ENCODE measurements at regions not wholly inside any gene's neighbourhood (a gene's known extent, or its start where the extent isn't known, plus 50 kb on each side); places are given as distances from the start of the nearest gene placed in this dataset.

- no peak for TF ChIP-seq TRIM25 (IDR thresholded peaks at IDR 0.05; ENCODE audit: borderline replicate concordance)
- TF ChIP-seq LEF1 (IDR thresholded peaks at IDR 0.05): no peak
- no peak for TF ChIP-seq CEBPZ (IDR thresholded peaks at IDR 0.05; ENCODE audit: borderline replicate concordance, low read depth, low read length)
- TF ChIP-seq ZNF699 (CRISPR knock-in tag; IDR thresholded peaks at IDR 0.05; ENCODE audit: insufficient replicate concordance): no peak
- TF ChIP-seq MTA1 (IDR thresholded peaks at IDR 0.05; ENCODE audit: borderline replicate concordance): no peak
- no peak for TF ChIP-seq MCM2 (IDR thresholded peaks at IDR 0.05; ENCODE audit: low read depth)
These were observed 368.4 kb downstream of the TLE1 start (continued) for GRCh38 chr9:81320909-81321482.

GRCh38 chr9:81318571-81318970, 370.8 kb downstream of the TLE1 start:
- in situ Hi-C loops (cut with MboI) (no loop called here), intact Hi-C loops (cut with micrococcal nuclease) (no loop called here)
- Histone ChIP-seq H3K4me3 (no peak overlapping the region), H4K20me1 (replicated peaks; ENCODE audit: control insufficient read depth, insufficient read depth, low read length) (no peaks in the 10 kb centered on the region), H3K4me1 (replicated peaks in 1 of 2; ENCODE audit: control insufficient read depth in 2 of 2, insufficient read depth in 2 of 2, low read length in 2 of 2) (no peaks in the 10 kb centered on the region), H3K27ac (ENCODE audit: extremely low read depth, low read depth, low read length) (no peak overlapping the region), H3K27me3 (ENCODE audit: control insufficient read depth in 2 of 2, insufficient read depth in 2 of 2, low read length in 2 of 2) (no peaks in the 10 kb centered on the region), H2AFZ (ENCODE audit: low read depth, low read length) (no peak overlapping the region), H3K4me2 (ENCODE audit: insufficient read depth, low read length) (no peak overlapping the region), H3K79me2 (ENCODE audit: control insufficient read depth, insufficient read depth, low read length) (no peaks in the 10 kb centered on the region), H3K9me3 (replicated peaks; ENCODE audit: control insufficient read depth, insufficient read depth, low read depth, low read length) (no peaks in the 10 kb centered on the region), H3K9ac (ENCODE audit: insufficient read depth in 1 of 2, low read depth in 2 of 2, low read length in 2 of 2) (no peak overlapping the region), H3K9me1 (ENCODE audit: control insufficient read depth, insufficient read depth, low read length) (no peaks in the 10 kb centered on the region), H3K36me3 (ENCODE audit: control insufficient read depth, insufficient read depth, low read length) (no peaks in the 10 kb centered on the region)
- ChIA-PET POLR2A (no interaction called here), CTCF (ENCODE audit: low intra/inter-chr PET ratio) (no interaction called here)
- FAIRE-seq (no peak), DNase-seq (ENCODE audit: extremely low read depth in 1 of 4, low spot score in 3 of 4) (no peak), ATAC-seq (no peak)
- WGBS (ENCODE audit: insufficient coverage, low coverage, missing lambda C conversion rate): 0% methylated on average over 3 of the region's 3 CpGs
- BruUV-seq (replicated peaks): no TSS peak
